ENCODE measurements at regions not wholly inside any gene's neighbourhood (a gene's known extent, or its start where the extent isn't known, plus 50 kb on each side); places are given as distances from the start of the nearest gene placed in this dataset.
A peak's percentile ranks its signal among the peaks of the same experiment; 100 is the strongest.

DNA sequence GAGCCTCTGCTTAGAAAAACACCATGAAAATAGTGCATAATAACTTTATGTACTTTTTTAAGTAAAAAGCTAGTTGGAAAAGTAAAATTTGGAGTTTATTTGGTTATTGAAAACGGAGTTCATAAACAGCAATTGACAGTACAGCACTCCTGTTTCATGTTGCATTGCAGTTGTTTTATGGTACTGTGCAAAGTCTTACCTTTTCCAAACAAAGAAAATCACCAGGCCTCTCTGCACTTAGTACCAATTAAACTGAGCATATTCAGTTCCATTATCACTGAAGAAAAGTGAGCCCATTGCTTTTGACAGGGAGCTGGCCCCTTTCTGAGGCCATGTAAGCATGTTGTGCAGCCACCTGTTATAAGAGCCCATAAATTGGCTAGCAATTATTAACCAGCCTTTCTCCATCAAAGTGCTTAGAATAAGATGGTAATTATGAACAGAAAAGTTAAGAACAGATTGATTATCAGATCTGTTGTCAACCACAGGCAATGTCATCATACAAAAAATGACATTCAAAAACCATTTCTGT, 376.6 kb upstream of the EMCN start:
- H3K27me3 ChIP-seq = no peaks in the 10 kb centered on the region
- H3K27ac ChIP-seq = peak overlapping the region; percentile 3
- H3K4me3 ChIP-seq (ENCODE audit: low read depth in 1 of 2, low read length in 1 of 2) = no peak overlapping the region
- no peaks in the 10 kb centered on the region for H3K9me3 ChIP-seq
- TF ChIP-seq, protein P1, sequence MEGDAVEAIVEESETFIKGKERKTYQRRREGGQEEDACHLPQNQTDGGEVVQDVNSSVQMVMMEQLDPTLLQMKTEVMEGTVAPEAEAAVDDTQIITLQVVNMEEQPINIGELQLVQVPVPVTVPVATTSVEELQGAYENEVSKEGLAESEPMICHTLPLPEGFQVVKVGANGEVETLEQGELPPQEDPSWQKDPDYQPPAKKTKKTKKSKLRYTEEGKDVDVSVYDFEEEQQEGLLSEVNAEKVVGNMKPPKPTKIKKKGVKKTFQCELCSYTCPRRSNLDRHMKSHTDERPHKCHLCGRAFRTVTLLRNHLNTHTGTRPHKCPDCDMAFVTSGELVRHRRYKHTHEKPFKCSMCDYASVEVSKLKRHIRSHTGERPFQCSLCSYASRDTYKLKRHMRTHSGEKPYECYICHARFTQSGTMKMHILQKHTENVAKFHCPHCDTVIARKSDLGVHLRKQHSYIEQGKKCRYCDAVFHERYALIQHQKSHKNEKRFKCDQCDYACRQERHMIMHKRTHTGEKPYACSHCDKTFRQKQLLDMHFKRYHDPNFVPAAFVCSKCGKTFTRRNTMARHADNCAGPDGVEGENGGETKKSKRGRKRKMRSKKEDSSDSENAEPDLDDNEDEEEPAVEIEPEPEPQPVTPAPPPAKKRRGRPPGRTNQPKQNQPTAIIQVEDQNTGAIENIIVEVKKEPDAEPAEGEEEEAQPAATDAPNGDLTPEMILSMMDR (IDR thresholded peaks at IDR 0.05) = no peak
- H3K4me1 ChIP-seq (ENCODE audit: control insufficient read depth in 1 of 2, insufficient read depth in 1 of 2, low read depth in 1 of 2, low read length in 1 of 2) = peaks cover 20 to 35% of the 10 kb centered on the region in 2 experiments
- no peaks in the 10 kb centered on the region for H3K36me3 ChIP-seq

DNA sequence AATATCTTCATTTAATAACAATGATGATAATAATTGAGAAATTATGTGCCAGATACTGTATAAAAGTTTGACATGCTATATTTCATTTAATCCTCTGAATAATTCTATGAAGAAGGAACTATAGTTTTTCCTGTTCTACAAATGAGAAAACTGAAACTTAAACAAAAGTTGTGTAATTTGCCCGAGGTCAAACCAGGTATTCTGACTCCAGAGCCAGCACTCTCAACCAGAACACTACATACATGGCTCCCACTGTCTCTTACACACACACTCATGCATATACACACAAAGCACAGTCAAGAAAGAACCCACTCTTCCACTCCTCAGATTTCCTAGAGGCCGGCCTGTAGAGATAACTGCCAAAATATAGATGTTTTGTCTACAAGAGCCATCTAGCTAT, 374.0 kb upstream of the EMCN start:
- no peaks in the 10 kb centered on the region for H3K36me3 ChIP-seq
- H3K9me3 ChIP-seq = no peaks in the 10 kb centered on the region
- peak overlapping the region; percentile 87 for H3K27ac ChIP-seq
- no peaks in the 10 kb centered on the region for H3K27me3 ChIP-seq
- TF ChIP-seq, protein P1 (IDR thresholded peaks at IDR 0.05) = no peak
- H3K4me1 ChIP-seq (ENCODE audit: control insufficient read depth in 1 of 2, insufficient read depth in 1 of 2, low read depth in 1 of 2, low read length in 1 of 2) = peaks cover 20 to 35% of the 10 kb centered on the region in 2 experiments
- peak overlapping the region in 1 of 2 experiments; percentile 7 for H3K4me3 ChIP-seq (ENCODE audit: low read depth in 1 of 2, low read length in 1 of 2)

DNA sequence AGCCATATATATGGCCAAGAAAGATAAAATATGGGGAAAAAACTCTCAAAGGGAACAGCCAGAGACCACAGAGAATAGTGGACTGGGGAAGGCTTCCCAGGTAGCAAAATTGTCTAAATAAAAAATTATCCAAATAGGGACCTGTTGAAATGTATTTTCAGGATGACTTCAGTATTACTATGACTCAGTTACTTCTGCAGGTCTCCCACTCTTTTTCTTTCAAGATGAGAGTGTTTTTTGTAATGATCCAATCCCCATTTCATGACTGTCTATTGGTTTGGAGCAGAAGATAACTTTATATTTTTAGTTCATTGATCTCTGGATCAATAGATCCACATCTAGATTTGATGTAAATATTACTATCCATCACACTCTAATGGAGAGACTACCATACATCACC, 372.1 kb upstream of the EMCN start:
- Histone ChIP-seq H3K4me1 (ENCODE audit: control insufficient read depth in 1 of 2, insufficient read depth in 1 of 2, low read depth in 1 of 2, low read length in 1 of 2) (peaks cover 14 to 22% of the 10 kb centered on the region in 2 experiments), H3K27ac (no peak overlapping the region), H3K36me3 (no peaks in the 10 kb centered on the region), H3K4me3 (ENCODE audit: low read depth in 1 of 2, low read length in 1 of 2) (no peak overlapping the region), H3K27me3 (no peaks in the 10 kb centered on the region), H3K9me3 (no peaks in the 10 kb centered on the region)
- TF ChIP-seq, protein P1 (IDR thresholded peaks at IDR 0.05) = no peak

DNA sequence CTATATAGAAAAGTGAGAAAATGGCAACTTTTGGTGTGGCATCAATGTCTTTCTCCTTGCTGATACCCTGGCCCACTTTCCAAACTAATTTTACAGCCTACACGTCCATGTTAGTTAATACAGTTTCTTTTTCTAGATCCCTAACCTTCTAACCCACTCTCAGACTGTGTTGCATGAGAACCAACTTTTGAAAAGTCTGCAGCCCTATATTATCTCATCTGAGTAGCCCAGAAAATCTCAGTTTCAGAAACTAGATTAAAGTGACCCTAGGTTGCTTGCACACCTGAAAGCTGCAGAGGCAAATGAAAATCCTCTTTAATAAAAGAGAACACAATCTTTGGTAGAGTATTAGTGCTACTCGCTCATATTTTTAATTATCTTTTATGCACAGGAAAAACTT, 371.6 kb upstream of the EMCN start:
- Histone ChIP-seq H3K27ac (no peak overlapping the region), H3K9me3 (no peaks in the 10 kb centered on the region), H3K4me1 (ENCODE audit: control insufficient read depth in 1 of 2, insufficient read depth in 1 of 2, low read depth in 1 of 2, low read length in 1 of 2) (peaks cover 14 to 21% of the 10 kb centered on the region in 2 experiments)

DNA sequence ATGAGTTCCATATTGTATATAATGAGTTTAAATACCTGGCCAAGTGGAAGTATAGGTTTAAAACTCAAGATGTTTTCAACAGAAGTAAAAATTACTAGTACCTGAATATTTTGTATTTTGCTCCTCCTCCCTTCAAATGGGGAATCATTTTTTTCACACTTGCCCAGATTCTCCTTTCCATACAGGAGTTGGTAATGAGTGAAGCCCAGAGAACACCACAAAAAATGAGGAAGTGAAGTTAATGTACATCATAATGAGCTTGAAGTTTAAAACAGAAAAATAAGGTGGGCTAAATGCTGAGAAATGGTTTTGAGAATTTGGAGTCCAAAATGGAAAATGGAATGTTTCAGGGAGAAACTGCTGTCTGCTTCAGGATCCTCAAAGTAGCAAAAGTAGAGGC, 364.8 kb upstream of the EMCN start:
- TF ChIP-seq, protein P1 (IDR thresholded peaks at IDR 0.05) = no peak
- H3K27ac ChIP-seq = no peak overlapping the region
- no peaks in the 10 kb centered on the region for H3K9me3 ChIP-seq
- no peak overlapping the region for H3K4me3 ChIP-seq (ENCODE audit: low read depth in 1 of 2, low read length in 1 of 2)
- H3K36me3 ChIP-seq = no peaks in the 10 kb centered on the region
- no peaks in the 10 kb centered on the region for H3K27me3 ChIP-seq
- no peaks in the 10 kb centered on the region for H3K4me1 ChIP-seq (ENCODE audit: control insufficient read depth in 1 of 2, insufficient read depth in 1 of 2, low read depth in 1 of 2, low read length in 1 of 2)

More for the DNA sequence above, 371.6 kb upstream of the EMCN start:
- Histone ChIP-seq H3K4me3 (ENCODE audit: low read depth in 1 of 2, low read length in 1 of 2) (no peak overlapping the region), H3K27me3 (no peaks in the 10 kb centered on the region), H3K36me3 (no peaks in the 10 kb centered on the region)
- TF ChIP-seq, protein P1 (IDR thresholded peaks at IDR 0.05) = no peak
